ENCODE measurements at regions not wholly inside any gene's neighbourhood (a gene's known extent, or its start where the extent isn't known, plus 50 kb on each side); places are given as distances from the start of the nearest gene placed in this dataset.

DNA sequence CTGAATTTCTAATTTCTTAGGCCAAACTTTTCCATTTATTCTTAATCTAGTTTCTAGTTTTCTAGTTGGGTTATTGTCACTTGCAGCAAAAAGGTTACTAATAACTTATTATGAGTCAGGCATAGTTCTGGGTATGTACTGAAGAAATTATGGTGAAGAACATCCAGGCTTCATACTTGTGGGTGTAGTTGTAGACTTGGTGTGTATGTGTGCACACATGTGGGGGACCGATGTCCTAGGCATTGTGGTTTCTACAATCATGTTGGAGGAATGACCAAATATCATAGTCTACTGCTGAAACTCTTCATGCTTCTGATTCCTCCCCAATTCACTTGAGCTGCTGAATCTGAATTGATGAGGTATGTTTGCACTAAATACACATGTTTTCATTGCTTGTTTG, 141.2 kb downstream of the PMAIP1 start:
- TF ChIP-seq POLR2A (IDR thresholded peaks at IDR 0.05), result no peak
- TF ChIP-seq, protein P1, sequence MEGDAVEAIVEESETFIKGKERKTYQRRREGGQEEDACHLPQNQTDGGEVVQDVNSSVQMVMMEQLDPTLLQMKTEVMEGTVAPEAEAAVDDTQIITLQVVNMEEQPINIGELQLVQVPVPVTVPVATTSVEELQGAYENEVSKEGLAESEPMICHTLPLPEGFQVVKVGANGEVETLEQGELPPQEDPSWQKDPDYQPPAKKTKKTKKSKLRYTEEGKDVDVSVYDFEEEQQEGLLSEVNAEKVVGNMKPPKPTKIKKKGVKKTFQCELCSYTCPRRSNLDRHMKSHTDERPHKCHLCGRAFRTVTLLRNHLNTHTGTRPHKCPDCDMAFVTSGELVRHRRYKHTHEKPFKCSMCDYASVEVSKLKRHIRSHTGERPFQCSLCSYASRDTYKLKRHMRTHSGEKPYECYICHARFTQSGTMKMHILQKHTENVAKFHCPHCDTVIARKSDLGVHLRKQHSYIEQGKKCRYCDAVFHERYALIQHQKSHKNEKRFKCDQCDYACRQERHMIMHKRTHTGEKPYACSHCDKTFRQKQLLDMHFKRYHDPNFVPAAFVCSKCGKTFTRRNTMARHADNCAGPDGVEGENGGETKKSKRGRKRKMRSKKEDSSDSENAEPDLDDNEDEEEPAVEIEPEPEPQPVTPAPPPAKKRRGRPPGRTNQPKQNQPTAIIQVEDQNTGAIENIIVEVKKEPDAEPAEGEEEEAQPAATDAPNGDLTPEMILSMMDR (IDR thresholded peaks at IDR 0.05), result no peak
- 81 to 85% (median 83%) methylated on average over 1 of the region's 1 CpG for WGBS, 4 donors
- intact Hi-C loops (cut with DNase I), result no loop called here
- no peak overlapping the region for H3K27ac ChIP-seq
- no peak overlapping the region for H3K4me3 ChIP-seq
- no peaks in the 10 kb centered on the region for H3K36me3 ChIP-seq (replicated peaks in 1 of 2)
- DNase-seq, result no peak
- H3K4me1 ChIP-seq (replicated peaks in 1 of 2), result no peaks in the 10 kb centered on the region
- H3K9me3 ChIP-seq (replicated peaks in 1 of 3), result no peaks in the 10 kb centered on the region
- H3K27me3 ChIP-seq, result no peaks in the 10 kb centered on the region

DNA sequence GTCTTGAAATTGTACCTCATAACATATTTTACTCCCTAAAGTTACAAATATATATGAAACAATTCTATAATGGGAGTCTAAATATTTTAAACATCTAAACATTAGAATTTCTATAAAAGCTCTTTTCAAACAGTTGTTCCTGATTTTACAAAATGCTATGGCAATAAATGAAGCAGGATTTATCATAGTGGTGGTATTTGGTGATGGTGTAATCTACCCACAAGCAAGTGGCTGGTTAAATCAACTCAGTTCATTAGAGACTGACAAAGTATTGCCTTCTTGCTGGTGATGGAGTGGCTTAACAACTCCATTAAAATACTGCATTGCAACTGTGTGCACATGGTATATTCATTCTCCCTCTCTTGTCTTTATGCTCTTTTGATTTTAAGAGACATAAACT, 138.9 kb downstream of the PMAIP1 start:
- H3K27me3 ChIP-seq, result no peaks in the 10 kb centered on the region
- no peaks in the 10 kb centered on the region for H3K4me1 ChIP-seq (replicated peaks in 1 of 2)
- no peak for DNase-seq
- TF ChIP-seq, protein P1 (IDR thresholded peaks at IDR 0.05), result no peak
- TF ChIP-seq POLR2A (IDR thresholded peaks at IDR 0.05), result no peak
- intact Hi-C loops (cut with DNase I), result no loop called here
- H3K9me3 ChIP-seq (replicated peaks in 1 of 3), result no peaks in the 10 kb centered on the region
- no peak overlapping the region for H3K27ac ChIP-seq
- H3K4me3 ChIP-seq, result no peak overlapping the region
- H3K36me3 ChIP-seq (replicated peaks in 1 of 2), result no peaks in the 10 kb centered on the region

DNA sequence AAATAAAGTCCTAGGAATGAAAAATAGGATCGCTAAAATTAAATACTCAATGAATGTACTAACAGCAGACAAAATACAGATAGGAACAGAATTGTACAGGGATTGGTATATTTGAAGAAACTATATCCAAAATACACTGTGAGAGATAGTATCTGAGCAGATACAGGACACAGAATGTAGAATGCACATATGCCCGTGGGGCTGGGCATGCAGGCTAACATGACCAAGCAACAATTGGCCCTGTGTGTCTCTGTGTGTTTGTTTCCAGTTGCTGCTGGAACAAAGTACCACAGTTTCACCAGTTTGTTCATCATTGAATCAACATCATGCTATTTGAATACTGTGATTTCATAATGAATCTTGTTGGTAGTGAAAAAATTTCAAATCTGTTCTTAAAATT, 127.6 kb downstream of the PMAIP1 start:
- Histone ChIP-seq H3K27me3 (no peaks in the 10 kb centered on the region), H3K36me3 (replicated peaks in 1 of 2) (no peaks in the 10 kb centered on the region), H3K9me3 (replicated peaks in 1 of 3) (no peaks in the 10 kb centered on the region), H3K4me3 (no peak overlapping the region), H3K27ac (no peak overlapping the region), H3K4me1 (replicated peaks in 1 of 2) (peaks cover 0 to 5% of the 10 kb centered on the region in 2 donors)
- no peak for DNase-seq
- intact Hi-C loops (cut with DNase I), result no loop called here
- 77 to 80% (median 79%) methylated on average over 2 of the region's 2 CpGs for WGBS, 4 donors
- TF ChIP-seq, protein P1 (IDR thresholded peaks at IDR 0.05), result no peak
- TF ChIP-seq POLR2A (IDR thresholded peaks at IDR 0.05), result no peak

DNA sequence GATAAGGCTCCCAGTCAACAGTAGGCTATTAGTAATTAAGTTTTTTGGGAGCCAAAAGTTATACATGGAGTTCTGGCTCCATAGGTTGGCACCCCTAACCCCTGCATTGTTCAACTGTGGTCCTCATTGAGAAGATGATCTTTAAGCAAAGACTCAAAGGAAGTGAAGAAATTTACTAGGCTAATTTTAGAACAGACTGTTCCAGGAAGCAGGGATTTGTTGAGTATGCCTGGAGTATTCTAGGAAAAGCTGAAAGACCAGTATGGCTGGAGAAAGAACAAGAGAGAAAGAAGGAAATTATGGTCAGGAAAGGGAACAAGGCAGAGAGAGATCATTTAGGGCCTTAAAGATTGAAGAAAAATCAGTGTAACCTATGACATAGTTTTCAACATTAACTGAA, 125.1 kb downstream of the PMAIP1 start:
- H3K4me3 ChIP-seq, result no peak overlapping the region
- no peaks in the 10 kb centered on the region for H3K9me3 ChIP-seq (replicated peaks in 1 of 3)
- H3K27ac ChIP-seq, result no peak overlapping the region
- no peak for DNase-seq
- H3K4me1 ChIP-seq (replicated peaks in 1 of 2), result peaks cover 0 to 5% of the 10 kb centered on the region in 2 donors
- H3K36me3 ChIP-seq (replicated peaks in 1 of 2), result no peaks in the 10 kb centered on the region
- intact Hi-C loops (cut with DNase I), result no loop called here
- TF ChIP-seq POLR2A (IDR thresholded peaks at IDR 0.05), result no peak
- TF ChIP-seq, protein P1 (IDR thresholded peaks at IDR 0.05), result no peak
- no peaks in the 10 kb centered on the region for H3K27me3 ChIP-seq

Measured in adrenal gland (tissue), 9 donors.